ENCODE measurements at regions not wholly inside any gene's neighbourhood (a gene's known extent, or its start where the extent isn't known, plus 50 kb on each side); places are given as distances from the start of the nearest gene placed in this dataset.
A peak's percentile ranks its signal among the peaks of the same experiment; 100 is the strongest.

DNA sequence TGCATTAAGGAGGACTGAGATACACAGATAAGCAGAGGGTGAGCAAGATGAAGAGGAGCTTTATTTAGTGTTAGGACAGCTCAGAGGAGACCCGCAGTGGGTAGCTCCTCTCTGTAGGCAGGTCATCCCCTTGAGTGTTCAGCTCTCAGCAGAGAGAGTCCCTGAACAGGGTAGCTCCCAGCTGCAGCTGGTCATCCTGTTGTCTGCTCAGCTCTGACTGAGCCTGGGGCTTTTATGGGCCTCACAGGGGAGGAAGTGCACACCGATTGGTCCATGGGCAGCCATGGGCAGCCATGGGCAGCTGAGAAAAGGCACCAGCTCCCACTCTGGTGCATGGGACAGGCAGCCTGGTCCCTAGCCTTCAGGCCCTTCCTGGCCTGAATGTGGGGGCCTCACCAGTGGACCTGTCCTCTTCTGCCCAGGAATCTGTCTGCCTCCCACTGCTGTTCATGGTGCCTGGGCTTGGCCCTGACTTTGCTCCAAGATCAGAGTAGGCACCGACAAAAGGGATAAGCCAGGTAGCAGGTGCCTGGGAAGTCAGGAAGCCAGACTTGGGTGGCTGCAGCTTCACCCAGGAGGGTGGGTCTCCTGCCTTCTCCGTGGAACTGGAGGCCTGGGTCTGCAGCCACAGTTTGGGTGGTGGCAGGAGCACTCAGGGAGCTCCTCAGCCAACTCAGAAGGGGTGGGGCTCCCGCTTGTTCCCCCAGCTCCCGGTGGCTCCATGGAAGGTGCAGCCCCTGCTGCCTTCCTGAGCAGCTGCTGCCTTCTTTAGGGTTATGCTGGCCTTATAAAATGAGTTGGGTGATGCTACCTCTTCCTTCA is 54.7 kb downstream of the MYEOV start:
- no peak for FAIRE-seq

DNA sequence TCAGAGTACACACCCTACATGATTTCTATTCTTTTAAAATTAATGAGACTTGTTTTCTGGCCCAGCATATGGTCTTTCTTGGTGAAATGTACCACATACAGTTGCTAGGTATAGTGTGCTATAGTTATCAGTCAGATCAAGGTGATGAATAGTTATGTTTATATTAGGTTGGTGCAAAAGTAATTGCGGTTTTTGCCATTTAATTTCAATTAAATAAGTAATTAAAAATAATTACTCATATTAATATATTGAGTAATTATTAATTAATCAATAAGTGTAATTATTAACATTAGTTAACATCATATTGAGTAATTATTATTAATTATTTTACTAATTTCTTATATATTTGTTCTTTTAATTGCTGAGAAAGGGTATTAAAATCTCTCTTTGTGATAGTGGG is 56.1 kb downstream of the MYEOV start:
- FAIRE-seq, result no peak

DNA sequence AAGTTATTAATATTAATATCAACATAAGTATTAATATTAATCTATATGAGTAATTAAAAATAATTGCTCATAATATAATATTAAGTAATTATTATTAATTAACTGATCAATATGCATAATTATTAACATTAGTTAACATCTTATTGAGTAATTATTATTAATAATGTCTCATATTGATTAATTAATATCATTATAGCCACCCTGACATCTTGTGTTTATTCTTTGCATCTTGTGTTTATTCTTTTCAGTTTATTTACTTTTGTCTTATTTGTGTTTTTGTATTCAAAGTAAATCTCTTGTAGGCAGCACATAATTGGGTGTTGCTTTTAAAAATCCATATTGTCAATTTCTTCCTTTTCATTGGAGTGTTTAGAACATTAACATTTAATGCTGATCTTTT is 56.6 kb downstream of the MYEOV start:
- FAIRE-seq, result peak; percentile 90

DNA sequence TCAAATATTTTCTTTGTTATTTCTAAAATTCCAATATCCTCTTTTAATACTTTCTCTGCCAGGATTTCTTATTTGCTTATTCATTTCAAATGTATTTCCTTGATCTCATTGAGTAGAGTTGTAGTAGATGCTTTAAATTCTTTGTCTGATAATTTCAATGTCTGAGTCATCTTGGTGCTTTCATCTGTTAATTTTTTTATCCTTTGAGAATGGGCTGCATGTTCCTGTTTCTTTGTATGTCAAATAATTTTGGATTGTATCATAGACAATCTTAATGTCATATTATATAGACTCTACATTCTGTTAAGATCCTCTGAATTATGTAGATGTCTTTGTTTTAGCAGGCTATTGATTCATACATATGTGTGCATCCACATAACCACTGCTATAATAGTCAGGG is 57.5 kb downstream of the MYEOV start:
- no peak for FAIRE-seq

DNA sequence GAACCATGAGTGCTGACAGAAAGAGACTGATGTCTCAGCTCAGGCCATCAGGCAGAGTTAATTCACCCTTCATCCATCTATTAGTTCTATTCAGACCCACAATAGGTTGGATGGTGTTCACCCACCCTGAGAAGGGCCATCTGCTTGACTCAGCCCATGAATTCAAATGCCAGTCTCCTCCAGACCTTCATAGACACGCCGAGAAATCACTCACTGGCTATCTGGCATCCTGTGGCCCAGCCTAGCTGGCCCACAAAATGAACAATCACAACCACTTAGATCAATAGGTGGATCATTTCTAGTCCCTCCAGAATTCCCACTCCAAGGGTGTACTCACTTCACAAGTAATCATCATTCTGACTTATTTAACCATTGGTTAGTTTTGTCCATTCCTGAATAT is 58.2 kb downstream of the MYEOV start:
- FAIRE-seq, result no peak

DNA sequence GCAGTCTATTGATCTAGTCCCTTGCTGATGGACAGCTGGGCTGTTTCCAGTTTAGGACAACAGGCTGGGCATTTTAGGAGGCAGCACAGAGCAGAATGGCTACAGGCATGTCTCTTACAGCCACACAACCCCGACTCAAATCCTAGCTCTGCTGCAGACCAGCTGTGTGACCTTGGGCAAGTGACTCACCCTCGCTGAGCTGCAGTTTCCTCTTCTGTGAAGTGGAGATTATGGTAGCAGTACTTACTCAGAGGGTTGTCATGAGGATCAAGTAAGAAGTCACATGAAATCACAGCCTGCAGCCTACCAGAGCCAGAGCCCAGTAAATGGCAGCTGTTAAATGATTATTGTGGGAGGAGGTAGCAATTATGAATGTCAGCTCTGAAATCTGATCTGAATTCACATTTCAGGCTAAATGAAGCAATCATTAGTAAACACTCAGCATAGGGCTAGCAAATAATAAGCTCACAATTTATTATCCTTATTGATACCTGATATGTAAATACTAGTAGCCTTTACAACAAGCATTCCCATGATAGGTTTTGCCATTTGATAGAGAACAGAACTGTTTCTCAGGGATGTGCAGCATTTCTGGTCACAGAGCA is 58.9 kb downstream of the MYEOV start:
- FAIRE-seq, result no peak

DNA sequence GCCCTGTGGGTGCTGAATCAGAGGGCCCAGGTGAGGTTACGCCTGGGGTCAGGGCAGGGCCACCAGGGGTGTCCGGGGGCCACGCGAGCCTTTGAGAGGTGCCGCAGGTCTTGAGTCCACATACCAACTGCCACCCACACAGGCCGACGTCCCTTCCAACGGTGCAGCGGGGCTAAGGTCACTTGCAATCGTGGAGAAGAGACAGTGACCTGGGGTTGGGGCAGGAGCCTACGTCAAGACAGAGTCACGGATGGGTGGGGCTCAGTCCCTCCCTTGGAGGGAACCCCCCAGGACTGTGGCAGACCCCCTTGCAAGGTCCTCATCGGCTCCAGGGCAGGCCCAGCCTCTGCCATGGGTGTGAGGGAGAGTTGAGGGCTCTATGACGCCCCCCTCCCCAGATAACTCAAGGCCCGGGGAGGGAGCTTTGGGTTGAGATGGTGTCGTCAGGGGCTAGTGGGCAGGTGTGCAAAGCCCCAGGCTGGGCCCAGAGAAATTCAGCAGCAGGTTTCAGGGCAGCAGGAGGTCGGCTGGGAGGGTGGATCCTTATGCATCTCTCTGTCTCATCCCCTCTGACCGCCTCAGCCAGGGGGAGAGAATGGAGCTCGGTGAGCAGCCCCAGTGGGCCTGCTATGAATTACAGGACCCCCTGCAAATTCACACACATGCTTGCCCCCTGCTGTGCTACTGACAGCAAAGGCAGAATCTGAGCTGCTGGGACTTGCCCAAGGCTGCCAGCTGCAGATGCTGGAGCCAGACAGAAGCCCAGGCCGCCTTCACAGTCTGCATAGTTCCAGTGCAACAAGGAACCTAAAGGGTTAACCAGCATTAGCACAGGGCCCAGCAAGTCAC is 60.0 kb downstream of the MYEOV start:
- no peak for FAIRE-seq

DNA sequence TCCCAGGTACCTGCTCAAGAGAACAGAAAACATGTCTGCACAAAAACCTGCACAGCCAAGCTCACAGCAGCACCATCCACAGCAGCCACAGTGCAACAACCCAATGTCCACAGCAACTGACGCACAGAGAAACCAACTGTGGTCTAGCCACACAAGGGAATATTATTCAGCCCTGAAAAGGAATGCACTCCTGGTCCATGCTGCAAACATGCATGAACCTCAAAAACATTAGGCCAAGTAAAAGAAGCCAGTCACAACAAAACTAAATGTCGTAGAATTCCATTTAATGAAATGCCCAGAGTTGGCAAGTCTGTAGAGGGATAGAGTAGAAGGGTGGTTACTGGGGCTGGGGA is 60.6 kb downstream of the MYEOV start:
- no peak for FAIRE-seq

DNA sequence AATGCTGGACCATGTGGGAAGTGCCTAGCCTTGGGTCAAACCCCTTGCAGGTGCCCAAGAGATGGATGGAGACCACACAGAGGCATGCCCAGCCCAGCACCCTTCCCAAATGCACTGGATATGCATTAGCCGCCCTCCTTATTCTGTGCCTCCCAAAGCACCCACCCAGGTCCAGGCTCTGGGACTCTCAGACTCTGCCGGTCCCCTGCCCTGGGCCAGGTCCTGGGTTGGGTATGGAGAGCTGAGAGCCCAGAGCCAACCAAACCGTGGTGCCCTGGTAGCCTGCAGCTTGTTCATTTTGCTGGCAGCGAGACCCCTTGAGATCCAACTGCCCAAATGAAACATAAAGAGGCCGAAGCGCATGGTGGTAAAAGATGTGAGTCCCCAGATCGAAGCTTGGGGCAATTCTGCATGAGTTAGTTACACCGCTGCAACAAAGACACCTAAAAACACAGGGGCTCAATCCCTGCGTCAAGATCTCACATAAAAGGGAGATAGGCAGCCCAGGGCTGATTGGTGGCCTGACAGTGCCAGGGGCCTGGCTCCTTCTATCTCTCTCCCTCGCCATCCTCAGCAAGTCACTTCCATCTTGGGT is 61.5 kb downstream of the MYEOV start:
- FAIRE-seq, result no peak

DNA sequence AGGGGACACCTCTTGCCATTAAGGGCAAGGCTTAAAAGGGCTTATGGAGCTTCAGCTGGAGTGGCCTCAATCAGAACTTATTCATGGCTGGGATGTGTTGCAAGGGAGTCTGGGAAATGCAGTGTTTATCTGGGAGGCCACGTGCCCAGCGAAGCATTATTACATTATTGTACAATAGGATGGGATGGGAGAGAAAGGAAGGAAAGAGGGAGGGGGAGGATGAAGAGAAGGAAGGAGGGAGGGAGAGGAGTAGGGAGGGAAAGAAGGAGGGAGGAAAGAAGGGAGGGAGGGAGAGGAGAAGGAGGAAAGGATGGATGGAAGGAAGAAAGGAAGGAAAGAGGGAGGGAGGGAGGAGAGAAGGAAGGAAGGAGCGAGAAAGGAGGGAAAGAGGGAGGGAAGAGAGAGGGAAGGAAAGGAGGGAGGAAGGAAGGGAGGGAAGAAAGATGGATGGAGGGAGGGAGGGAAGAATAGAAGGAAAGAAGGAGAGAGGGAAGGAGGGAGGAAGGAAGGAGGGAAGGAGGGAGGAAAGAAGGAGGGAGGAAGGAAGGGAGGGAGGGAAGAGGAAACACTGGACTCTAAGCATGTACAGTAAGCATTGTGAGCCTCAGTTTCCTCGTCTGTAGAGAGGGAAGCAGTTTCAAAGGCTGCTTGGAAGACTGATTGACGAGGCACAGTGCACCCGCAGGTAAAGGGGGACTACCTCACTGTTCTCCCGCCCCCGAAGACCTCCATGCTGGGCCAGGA is 62.2 kb downstream of the MYEOV start:
- no peak for FAIRE-seq

DNA sequence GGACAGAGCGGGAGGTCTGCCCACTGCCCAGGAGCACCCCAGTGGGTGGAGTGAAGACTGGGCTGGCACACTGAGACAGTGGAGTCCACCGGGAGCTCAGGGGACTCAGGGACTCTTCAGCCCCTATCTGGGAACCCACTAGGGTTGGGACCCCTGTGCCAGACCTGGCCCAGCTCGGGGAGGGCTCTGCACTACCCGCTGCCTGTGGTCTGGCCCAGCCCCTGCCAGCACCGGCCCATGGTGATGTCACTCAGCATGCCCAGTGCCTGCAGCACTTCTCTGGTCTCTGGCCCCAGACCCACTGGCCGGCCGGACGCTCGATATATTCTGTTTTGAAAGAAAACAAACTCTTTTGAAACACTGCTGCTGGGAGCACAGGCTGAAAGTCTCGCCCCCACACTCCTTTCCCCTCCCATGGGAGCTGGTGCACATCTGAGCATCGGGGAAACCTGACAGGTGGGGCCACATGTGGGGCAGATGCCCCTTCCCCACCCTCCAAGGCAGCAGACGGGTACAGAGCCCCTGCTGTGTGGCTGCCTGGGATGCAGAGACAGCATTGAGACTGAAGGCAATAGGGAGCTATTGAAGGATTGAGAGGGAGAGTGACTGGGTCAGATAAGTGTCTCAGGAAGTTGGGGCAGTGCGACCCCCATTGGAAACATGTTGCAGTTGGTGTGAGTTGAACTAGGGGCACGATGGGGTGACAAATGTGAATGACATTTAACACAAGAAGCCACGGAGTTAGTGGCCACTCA is 62.9 kb downstream of the MYEOV start:
- FAIRE-seq, result no peak

DNA sequence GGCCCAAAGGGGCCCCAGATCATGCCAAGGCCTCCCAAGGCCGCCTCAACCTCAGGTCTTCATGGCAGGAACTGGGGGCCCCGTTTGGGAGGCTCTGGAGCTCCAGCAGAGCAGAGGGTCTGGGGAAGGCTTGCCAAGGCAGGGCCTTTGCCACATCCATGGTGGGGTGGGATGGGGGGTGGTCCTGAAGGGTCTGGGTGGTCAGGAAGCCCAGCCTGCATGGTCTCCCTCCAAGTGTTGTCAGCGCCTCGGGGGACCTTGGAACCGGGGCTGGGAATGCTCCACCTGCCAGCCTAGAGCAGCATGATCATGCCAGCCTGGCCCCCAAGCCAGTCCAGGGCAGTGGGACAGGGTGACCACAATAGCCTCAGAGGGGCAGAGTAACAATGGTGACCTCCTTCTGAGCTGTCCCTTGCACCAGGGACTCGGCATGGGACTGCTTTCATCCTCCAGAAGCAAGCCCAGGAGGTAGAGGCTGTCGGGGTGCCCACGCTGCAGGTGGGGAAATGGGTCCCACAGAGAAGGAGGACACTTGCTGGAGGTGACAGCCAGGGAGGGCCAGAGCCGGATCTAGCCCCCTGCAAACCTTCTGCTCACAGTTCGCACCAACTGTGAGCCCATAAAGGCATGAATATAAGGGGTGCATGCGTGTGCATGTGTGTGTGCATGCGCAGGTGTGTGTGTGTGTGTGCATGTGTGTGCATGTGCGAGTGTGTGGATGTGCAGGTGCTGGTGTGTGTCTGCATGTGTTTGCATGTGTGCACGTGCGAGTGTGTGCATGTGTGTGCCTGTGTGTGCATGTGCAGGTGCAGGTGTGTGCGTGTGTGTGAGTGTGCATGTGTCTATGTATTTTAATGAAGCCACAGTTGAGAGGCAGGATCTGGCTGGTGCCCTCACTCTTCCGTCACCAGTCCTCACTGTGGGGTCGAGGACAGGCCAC is 63.8 kb downstream of the MYEOV start:
- FAIRE-seq, result no peak

DNA sequence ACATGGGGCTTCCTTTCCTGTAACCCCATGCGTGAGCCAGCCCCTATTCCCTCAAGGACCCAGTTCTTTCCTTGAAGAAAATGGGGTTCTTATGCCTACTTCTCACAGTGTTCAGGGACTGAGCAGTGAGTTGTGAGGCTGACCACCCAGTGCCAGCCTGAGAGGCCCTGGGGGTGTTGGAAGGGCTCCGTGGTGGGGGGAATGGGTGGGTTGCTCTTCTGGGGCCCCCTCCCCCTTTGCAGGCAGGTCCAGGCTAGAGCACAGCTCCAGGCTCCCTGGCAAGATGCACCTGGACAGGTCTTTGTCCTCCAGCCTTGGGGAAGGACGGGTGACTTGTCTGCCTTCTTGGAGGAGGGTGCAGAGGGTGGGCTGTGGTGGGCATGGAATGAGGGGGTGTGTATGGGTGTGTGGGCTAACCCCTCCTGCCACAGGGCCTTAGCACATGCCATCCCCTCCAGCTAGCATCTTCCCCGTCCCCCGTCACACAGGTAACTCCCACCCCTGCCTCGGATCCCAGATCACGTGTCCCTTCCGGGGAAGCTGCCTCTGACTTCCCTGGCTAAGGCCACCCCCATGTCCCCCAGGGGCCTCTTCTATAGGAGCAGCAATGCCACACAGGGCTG is 64.6 kb downstream of the MYEOV start:
- FAIRE-seq, result no peak

DNA sequence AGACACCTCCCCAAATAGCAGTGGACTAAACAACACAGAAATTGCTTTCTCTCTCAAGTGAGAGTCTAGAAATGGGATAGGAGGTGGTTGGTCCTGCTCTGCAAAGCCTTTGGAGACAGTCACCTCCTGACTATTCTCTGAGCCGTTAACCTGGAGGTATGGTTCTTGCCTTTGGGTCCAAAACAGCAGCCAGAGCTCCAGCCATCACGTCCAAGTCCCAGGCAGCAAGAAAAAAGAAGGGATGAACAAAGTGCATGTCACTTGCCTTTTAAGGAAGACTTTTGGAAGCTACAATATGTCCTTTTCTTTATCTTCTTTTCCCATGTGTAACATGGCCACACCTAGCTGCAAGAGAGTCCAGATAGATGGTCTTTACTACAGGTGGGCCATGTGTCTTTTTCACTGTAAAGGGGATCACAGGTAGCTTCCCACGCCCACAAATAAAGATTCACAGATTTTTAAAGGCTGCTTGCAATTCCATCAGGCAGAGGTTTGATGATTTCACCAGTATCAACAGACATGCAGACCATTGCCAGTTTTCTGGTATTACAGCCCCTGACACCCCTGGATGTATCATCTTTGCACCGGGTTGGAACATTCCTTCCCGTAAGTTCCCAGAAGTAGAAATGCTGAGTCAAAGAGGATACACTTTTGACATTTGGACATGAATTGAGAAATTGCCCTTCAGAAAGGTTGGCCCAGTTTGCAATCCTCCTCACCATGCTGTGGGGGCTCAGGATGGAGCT is 66.0 kb downstream of the MYEOV start:
- no peak for FAIRE-seq

DNA sequence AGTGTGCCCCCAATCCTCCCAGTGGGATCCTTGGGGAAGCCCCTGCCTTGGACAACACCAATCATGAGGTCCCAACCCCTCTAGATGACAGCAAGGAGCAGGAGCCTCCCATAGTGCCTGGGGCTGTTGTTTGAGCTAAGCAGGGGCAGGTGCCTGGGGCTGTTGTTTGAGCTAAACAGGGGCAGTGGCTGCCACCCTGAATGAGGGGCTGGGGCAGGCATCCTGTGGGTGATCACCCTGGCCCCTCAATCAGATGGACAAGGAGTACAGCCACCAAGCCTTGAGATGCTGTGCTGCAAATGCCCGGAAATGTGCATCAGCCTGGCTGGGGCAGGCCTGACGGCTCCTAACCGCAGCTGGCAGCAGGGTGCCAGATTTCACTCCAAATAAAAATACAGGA is 66.7 kb downstream of the MYEOV start:
- FAIRE-seq, result no peak

DNA sequence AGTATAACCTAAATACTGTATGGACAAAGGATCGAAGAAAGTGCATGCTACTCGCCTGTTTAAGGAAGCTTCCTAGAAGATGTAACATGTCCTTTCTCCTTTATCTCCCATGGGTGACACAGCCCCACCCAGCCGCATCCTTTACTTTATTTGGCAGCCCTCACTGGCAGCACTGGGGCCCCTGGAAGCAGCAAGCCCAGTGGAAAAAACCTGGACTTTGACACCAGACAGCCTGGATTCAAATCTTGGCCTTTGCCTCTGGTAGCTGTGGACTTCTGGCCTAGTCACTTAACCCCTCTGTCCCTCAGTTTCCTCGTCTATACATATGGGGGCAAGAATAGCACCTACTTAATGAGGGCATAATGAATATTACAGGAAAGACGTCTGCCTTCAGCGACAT is 67.1 kb downstream of the MYEOV start:
- FAIRE-seq, result no peak

DNA sequence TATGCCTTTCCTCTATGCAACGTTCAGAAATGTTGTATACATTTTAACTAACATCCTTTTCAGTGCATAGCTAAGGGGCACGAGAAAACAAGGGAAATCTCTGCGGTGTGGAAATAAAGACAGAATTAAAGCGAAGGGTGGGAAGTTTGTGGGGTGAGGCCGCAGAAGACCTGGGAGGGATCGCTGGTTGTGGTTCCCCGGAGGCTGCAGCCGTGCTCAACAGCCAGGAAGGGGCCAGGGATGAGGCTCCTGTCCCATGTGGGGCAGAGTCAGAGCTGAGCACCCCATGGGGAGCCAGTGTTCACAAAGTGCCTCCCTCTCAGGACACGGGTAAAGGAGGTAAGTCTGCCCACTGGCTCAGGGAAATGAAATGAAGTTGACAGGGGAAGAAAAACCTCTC is 67.5 kb downstream of the MYEOV start:
- FAIRE-seq, result no peak

DNA sequence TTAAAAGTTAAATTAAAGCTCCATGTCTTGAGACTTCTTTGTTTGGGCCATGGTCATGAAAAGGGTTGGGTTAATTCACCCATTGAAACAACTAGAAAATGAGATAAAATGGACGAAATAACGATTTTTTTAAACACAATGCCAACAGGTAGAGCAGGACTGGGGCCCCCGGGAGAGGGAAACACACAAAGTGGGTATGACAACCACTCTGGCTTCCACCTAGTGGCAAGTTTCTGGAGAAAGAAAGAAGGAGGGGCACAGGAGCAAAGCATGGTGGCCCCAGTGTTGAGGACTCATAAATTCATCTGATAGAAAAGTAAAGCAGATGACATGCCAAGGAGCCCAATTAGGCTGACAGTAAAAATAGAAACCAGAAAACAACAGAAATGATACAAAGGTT is 68.4 kb downstream of the MYEOV start:
- no peak for FAIRE-seq

DNA sequence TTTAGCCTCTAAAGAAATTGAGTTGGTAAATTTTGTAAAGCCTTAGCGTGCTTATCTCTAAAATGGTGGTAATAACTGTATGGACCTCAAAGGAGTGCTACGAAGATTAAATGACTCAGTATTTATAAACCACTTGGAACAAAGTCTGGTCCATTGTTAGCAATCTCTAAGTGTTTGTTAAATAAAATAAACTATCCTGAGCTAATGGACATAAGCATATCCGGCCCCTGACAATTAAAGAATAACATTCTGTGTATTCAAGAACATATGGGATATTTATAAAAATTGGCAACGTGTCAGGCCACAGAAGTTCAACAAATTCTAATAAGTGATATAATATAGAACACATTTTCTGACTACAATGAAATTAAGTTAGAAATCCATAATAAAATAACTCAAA is 71.0 kb downstream of the MYEOV start:
- no peak for FAIRE-seq

DNA sequence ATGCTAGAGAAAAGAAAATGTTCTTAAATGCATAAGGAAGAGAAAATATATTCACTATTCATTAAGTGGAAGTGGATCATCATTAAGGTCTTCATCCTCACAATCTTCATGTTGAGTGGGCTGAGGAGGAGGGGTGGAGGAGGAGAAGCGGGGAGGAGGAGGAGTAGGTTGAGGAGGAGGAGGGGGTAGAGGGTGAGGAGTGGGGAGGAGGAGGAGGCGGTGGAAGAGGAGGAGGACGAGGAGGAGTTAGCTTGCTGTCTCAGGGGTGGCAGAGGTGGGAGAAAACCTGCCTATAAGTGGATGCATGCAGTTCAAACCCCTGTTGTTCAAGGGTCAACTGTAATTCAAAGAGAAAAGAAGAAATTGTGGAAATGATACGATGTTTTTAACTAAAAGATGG is 71.6 kb downstream of the MYEOV start:
- FAIRE-seq, result no peak

Data from G401.6 (cell line).